ENCODE measurements at regions not wholly inside any gene's neighbourhood (a gene's known extent, or its start where the extent isn't known, plus 50 kb on each side); places are given as distances from the start of the nearest gene placed in this dataset.

DNA sequence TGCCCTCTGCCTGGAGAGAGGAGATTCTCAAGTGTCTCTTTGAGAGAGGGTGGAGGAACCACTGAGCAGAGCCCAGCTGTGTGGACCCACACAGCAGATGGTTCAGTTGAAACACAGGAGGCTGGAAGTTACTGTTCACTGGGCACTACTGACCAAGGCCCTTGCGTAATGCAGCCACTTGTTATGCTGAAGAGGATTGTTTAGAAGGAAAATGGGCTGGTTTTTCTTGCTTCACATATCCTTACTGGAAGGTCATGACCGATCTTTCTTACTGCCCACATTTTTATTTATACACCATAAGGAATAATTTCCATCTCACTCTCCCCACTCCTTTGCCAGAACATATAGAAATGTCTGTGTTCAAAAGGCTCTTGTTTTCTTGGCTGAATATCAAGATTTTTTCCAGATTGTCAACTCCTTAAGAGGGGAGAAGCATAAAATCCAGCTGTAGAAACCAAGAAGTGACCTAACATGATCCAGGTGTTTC lies 375.1 kb upstream of the DDHD1 start:
- no TSS peak for BruUV-seq (replicated peaks)
- ATAC-seq (no peak), FAIRE-seq (no peak), DNase-seq (ENCODE audit: extremely low read depth in 1 of 4, low spot score in 3 of 4) (no peak)
- H3K27me3 ChIP-seq (ENCODE audit: control insufficient read depth in 2 of 2, insufficient read depth in 2 of 2, low read length in 2 of 2), result no peaks in the 10 kb centered on the region
- intact Hi-C loops (cut with micrococcal nuclease) (no loop called here), in situ Hi-C loops (cut with MboI) (loop anchor here (25.0 kb wide), 1 partner anchor 1259 kb away; no protein-coding TSS in a partner anchor)
- no peak overlapping the region for H3K27ac ChIP-seq (ENCODE audit: extremely low read depth, low read depth, low read length)
- H3K9me3 ChIP-seq (replicated peaks; ENCODE audit: control insufficient read depth, insufficient read depth, low read depth, low read length), result no peaks in the 10 kb centered on the region
- no peak overlapping the region for H2AFZ ChIP-seq (ENCODE audit: low read depth, low read length)
- H4K20me1 ChIP-seq (replicated peaks; ENCODE audit: control insufficient read depth, insufficient read depth, low read length), result no peaks in the 10 kb centered on the region
- H3K4me3 ChIP-seq, result no peak overlapping the region
- TF ChIP-seq, protein P1, sequence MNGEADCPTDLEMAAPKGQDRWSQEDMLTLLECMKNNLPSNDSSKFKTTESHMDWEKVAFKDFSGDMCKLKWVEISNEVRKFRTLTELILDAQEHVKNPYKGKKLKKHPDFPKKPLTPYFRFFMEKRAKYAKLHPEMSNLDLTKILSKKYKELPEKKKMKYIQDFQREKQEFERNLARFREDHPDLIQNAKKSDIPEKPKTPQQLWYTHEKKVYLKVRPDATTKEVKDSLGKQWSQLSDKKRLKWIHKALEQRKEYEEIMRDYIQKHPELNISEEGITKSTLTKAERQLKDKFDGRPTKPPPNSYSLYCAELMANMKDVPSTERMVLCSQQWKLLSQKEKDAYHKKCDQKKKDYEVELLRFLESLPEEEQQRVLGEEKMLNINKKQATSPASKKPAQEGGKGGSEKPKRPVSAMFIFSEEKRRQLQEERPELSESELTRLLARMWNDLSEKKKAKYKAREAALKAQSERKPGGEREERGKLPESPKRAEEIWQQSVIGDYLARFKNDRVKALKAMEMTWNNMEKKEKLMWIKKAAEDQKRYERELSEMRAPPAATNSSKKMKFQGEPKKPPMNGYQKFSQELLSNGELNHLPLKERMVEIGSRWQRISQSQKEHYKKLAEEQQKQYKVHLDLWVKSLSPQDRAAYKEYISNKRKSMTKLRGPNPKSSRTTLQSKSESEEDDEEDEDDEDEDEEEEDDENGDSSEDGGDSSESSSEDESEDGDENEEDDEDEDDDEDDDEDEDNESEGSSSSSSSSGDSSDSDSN (IDR thresholded peaks at IDR 0.05; ENCODE audit: borderline replicate concordance in 1 of 2, low read depth in 2 of 2, low read length in 2 of 2), result no peak
- TF ChIP-seq MECOM (CRISPR knock-in tag; IDR thresholded peaks at IDR 0.05), result no peak
- no peak for TF ChIP-seq TRIM24 (IDR thresholded peaks at IDR 0.05)
- TF ChIP-seq, protein P2, sequence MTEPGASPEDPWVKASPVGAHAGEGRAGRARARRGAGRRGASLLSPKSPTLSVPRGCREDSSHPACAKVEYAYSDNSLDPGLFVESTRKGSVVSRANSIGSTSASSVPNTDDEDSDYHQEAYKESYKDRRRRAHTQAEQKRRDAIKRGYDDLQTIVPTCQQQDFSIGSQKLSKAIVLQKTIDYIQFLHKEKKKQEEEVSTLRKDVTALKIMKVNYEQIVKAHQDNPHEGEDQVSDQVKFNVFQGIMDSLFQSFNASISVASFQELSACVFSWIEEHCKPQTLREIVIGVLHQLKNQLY (CRISPR knock-in tag; conservative IDR thresholded peaks at IDR 0.05), result no peak
- no peak for TF ChIP-seq TAF9B (IDR thresholded peaks at IDR 0.05; ENCODE audit: partially characterized antibody)
- no peak for TF ChIP-seq SMAD1 (IDR thresholded peaks at IDR 0.05; ENCODE audit: low read depth, low read length, partially characterized antibody)
- no peak for TF ChIP-seq TEAD2 (tag; IDR thresholded peaks at IDR 0.05)
- no peak for TF ChIP-seq DPF2 (IDR thresholded peaks at IDR 0.05)
- TF ChIP-seq, protein P3, sequence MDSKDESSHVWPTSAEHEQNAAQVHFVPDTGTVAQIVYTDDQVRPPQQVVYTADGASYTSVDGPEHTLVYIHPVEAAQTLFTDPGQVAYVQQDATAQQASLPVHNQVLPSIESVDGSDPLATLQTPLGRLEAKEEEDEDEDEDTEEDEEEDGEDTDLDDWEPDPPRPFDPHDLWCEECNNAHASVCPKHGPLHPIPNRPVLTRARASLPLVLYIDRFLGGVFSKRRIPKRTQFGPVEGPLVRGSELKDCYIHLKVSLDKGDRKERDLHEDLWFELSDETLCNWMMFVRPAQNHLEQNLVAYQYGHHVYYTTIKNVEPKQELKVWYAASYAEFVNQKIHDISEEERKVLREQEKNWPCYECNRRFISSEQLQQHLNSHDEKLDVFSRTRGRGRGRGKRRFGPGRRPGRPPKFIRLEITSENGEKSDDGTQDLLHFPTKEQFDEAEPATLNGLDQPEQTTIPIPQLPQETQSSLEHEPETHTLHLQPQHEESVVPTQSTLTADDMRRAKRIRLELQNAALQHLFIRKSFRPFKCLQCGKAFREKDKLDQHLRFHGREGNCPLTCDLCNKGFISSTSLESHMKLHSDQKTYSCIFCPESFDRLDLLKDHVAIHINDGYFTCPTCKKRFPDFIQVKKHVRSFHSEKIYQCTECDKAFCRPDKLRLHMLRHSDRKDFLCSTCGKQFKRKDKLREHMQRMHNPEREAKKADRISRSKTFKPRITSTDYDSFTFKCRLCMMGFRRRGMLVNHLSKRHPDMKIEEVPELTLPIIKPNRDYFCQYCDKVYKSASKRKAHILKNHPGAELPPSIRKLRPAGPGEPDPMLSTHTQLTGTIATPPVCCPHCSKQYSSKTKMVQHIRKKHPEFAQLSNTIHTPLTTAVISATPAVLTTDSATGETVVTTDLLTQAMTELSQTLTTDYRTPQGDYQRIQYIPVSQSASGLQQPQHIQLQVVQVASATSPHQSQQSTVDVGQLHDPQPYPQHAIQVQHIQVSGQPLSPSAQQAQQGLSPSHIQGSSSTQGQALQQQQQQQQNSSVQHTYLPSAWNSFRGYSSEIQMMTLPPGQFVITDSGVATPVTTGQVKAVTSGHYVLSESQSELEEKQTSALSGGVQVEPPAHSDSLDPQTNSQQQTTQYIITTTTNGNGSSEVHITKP (IDR thresholded peaks at IDR 0.05; ENCODE audit: partially characterized antibody), result no peak
- no peak for TF ChIP-seq ZKSCAN8 (CRISPR knock-in tag; IDR thresholded peaks at IDR 0.05)
- no peak for TF ChIP-seq ETS2 (tag; IDR thresholded peaks at IDR 0.05; ENCODE audit: borderline replicate concordance, poor library complexity, severe bottlenecking)
- no peak overlapping the region for H3K9ac ChIP-seq (ENCODE audit: insufficient read depth in 1 of 2, low read depth in 2 of 2, low read length in 2 of 2)
- ChIA-PET POLR2A (no interaction called here), CTCF (ENCODE audit: low intra/inter-chr PET ratio) (no interaction called here)
- no peak overlapping the region for H3K4me2 ChIP-seq (ENCODE audit: insufficient read depth, low read length)
- WGBS (ENCODE audit: insufficient coverage, low coverage, missing lambda C conversion rate), result 0% methylated on average over 2 of the region's 2 CpGs
- no peaks in the 10 kb centered on the region for H3K36me3 ChIP-seq (ENCODE audit: control insufficient read depth, insufficient read depth, low read length)
- no peaks in the 10 kb centered on the region for H3K79me2 ChIP-seq (ENCODE audit: control insufficient read depth, insufficient read depth, low read length)
- no peaks in the 10 kb centered on the region for H3K4me1 ChIP-seq (replicated peaks in 1 of 2; ENCODE audit: control insufficient read depth in 2 of 2, insufficient read depth in 2 of 2, low read length in 2 of 2)
- H3K9me1 ChIP-seq (ENCODE audit: control insufficient read depth, insufficient read depth, low read length), result no peaks in the 10 kb centered on the region
